ENCODE measurements at regions not wholly inside any gene's neighbourhood (a gene's known extent, or its start where the extent isn't known, plus 50 kb on each side); places are given as distances from the start of the nearest gene placed in this dataset.

DNA sequence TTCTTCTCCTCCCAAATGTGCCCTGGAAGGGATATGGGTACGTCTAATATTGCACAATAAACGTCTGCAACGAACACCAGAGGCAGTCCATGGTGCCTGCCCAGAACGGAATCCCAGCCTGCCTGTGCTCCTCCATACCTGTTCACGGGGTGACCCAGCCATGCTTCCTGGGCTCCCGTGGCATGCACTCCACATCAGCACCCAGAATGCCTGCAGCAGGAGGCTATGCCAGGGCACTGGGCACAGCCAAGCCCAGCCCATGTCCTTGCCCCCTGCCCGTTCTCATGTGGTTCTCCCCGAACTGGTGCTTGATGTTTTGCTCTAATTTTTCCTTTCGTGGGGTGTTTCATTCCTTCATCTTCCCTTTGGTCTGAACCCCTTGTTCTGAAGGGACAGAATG lies 404.3 kb downstream of the BCL11B start:
- intact Hi-C loops (cut with DNase I) = no loop called here
- no peak for DNase-seq (ENCODE audit: low spot score)
- no peak for ATAC-seq

DNA sequence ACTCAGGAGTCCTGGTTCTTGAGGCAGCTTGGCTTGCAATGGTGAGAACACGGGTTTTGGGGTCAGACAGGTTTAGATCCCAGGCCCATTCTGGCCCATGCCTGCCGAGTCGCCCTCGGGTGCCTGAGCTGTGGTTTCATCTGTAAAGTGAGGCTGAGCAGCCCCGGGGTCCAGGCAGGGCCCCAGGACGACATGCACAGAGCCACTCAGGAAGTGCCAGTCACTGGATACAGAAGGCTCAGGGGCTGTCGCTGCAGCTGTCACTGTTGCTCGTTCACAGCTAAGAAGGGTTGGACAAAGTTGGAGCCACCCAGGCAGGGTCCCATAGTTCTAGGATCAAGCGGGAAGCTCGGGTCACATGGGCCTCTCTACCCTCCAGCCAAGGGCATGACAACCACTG lies 403.1 kb downstream of the BCL11B start:
- no peak for ATAC-seq
- intact Hi-C loops (cut with DNase I) = no loop called here
- no peak for DNase-seq (ENCODE audit: low spot score)

DNA sequence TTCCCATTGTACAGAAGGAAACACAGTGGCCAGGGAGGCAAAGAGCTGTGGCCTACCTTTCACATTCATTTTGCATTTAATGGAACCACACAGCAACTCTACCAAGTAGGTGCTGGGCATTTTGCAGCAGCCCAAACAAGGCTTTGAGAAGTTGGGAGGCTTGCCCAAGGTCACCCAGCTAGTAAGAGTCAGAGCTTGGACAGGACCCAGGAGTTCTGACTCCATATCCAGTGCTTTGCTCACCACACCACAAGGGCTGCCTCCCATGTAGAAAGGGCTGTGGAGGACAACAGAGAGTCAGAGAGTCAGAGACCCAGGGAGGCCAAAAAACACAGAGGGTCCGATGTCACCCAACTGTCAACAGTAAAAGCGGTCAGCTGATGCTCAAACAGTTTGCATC lies 400.2 kb downstream of the BCL11B start:
- ATAC-seq (no peak), DNase-seq (ENCODE audit: low spot score) (no peak)
- intact Hi-C loops (cut with DNase I) = no loop called here

DNA sequence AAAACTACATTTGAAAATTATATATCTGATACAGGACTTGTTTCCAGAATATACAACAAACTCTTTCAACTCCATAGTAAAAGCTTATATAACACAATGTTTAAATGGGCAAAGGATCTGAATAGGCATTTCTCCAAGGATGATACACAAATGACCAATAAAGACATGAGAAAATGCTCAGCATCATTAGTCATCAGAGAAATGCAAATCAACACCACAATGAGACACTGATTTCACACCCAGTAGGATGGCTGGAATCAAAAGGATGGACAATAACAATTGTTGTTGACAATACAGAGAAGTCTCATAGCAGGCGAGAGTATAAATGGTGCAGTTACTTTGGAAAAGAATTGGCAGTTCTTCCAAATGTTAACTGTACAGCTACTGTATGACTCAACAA lies 394.9 kb downstream of the BCL11B start:
- ATAC-seq (no peak), DNase-seq (ENCODE audit: low spot score) (no peak)
- intact Hi-C loops (cut with DNase I) = no loop called here

DNA sequence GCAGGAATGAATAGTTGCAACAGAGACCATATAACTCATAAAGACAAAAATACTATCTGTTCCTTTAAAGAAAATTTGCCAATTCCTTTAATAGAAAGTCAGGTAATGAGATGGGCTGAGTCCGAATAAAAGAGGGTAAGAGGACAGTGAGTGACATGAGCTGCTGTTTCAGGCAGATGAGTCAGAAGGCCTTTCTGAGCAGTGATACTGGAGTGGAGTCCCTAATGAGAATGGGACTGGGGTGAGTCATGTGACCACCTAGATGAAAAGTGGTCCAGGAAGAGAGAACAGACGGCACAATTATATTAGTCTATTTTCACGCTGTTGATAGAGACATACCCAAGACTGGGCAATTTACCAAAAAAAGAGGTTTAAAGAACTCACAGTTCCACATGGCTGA lies 393.7 kb downstream of the BCL11B start:
- ATAC-seq (no peak), DNase-seq (ENCODE audit: low spot score) (no peak)
- intact Hi-C loops (cut with DNase I) = no loop called here

DNA sequence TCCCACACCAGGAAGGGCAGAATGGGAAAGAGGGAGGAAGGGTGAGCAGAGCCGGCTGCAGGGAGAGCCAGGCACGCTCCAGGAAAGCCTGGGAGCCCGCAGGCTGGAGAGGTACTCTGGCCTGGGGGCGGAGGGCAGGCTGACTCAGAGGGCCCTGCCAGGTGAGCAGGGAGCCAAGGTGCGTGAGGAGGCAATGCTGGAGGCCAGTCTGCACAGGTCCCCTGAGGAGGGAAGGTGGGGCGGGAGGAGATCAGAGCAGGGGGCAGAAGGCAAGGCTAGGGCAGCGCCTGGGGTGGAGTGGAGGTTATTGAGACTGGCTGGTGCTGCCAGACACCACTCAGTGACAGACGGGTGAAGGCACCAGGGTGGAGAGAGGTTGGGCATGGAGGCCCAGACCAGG lies 385.0 kb downstream of the BCL11B start:
- DNase-seq (ENCODE audit: low spot score) (no peak), ATAC-seq (no peak)
- intact Hi-C loops (cut with DNase I) = no loop called here

DNA sequence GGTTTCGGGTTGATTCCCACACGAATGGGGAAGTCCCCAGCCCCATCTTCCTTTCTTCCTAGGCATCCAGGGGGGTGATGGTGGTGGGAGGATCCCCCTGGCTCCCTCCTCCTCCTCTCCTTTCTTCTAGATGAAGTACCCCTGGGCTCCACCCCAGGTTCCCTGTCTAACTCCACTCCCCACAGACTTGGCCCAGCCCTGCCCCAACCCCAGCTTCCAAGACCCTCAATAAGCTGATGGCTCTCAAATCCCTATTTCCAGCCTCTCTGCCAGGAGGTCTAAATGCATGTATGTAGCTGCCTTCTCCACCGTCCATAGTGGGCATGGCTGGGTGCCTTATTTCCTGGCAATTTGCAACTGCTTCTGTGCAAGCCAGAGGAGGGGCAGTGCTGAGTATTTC lies 383.7 kb downstream of the BCL11B start:
- DNase-seq (ENCODE audit: low spot score) (no peak), ATAC-seq (no peak)
- intact Hi-C loops (cut with DNase I) = no loop called here

DNA sequence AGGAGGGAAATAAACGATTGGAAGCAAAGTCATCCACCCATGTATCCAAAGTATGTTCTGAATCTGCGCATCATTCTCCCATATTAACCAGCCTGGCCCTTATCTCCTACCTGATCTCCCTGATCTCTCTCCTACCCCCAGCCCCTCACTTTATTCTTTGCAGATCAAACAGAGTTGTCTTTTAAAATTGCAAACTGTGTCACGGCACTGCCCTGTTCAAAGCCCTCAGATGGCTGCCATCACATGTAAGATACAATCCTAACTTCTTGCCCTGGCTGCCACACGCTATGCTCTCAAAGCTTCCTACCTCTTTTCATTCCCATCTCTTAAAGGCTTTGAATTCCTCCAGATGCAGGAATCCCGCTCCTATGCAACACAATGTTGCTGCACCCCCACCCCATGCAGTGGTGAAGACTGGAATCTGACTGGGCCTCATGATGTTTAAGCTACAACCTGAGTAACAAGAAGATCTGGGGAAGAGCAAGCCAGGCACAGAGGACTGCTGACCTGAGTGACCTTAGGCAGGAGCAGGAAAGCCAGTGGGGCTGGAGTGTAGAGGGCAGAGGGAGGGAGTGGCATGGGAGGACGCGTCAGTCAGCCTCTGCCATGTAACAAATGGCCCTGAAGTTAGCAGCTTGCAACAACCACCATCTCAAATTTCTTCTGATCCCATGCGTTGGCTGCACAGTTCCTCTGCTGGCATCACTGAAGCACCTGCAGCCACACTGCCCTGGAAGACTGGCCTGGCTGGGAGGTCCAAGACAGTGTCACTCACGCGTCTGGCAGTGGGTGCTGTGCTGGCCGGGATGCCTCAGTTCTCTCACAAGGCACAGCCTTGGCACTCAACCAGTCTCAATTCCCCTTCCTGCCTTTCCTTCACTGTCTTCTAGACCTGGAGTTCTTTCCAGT lies 382.8 kb downstream of the BCL11B start:
- no peak for ATAC-seq
- DNase-seq (ENCODE audit: low spot score) = no peak
- intact Hi-C loops (cut with DNase I) = no loop called here

DNA sequence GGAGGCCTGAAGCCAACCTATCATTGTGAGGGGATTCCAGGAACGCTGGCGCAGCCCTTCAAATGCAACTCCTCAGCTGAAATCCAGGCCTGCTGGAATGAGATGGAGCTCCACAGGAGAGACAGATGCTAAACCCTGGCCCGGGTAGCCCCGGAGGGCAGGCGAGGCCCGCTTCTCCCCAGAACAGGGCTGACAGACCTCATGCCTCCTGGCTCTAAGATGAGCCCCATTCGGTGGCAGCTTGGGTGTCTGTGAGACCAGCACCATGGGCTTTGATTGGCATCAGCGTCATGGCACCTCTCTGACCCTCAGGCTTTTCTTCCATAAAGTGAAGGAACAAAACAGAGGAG lies 382.2 kb downstream of the BCL11B start:
- no peak for DNase-seq (ENCODE audit: low spot score)
- ATAC-seq = no peak
- intact Hi-C loops (cut with DNase I) = no loop called here

DNA sequence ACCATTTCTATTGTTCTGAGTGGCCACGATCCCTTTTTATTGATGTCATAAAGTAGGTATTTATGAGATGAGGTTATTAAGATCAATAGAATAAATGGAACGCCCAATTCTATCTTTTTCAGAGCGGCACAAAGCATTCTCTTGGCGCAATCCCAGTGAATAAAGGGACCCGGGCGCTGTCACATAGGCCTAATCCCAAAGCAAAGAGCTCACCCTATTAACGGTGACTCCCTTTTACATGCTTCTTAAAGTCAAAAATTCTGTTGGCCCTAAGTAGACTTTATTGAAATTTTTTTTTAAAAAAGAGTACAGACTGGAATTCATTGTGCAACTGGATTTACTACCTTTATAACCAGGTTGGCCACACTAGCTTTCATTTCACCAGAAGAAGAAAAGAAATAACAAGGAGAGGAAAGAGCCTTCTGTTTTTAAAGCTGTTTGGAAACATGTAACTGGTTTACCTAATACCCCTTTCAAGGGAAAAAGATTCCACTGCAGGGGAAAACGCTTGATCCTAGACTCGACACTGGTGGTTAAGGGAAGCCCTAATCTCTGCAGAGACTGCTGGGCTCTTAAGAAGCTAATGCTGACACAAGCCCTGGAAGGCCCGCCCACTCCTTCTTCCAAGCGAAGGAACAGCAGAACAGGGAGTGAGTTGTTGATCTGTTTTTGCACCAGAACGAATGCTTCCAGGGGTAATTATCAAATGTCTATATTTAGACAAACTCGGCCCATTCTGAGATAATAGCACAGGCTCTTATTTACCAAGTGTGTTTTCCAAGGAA lies 381.2 kb downstream of the BCL11B start:
- no peak for DNase-seq (ENCODE audit: low spot score)
- peak; percentile 64 for ATAC-seq
- intact Hi-C loops (cut with DNase I) = no loop called here

DNA sequence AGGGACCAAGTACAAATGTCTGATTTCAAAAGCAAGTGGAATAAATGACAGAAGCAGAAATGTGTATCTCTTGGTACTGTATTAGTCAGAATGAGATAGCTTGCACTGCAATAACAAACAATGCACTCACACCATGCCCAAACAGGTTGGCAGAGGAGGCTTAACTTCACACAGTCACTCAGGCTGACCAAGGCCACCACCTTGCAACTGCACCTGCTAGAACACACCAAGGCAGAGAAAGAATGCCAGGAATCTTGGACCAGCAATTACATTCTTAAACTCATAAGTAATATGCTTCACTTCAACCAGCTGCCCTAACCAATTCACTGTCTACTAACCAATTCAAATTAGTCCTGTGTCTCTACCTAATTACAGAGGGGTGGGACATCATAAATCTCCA lies 378.3 kb downstream of the BCL11B start:
- intact Hi-C loops (cut with DNase I) = no loop called here
- no peak for DNase-seq (ENCODE audit: low spot score)
- ATAC-seq = no peak

DNA sequence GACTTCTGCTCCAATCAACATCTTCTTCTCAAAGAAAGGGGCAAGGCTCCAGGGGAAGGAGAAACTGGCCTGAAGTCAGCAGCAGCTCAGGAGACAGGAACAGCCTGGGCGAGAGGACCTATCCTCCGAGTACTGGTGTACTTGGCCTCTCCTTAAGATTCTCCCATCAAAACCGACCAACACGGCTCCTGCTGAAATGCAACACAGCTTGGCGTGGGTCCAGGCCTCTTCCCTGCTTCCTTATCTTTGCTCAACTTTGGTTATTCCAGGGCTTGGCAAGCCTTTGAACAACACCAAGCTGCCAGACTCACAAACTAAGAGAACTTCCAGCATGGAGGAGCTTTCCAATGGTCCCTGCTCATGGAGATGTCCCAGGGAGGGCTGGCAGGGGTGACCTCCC lies 377.4 kb downstream of the BCL11B start:
- ATAC-seq (no peak), DNase-seq (ENCODE audit: low spot score) (no peak)
- intact Hi-C loops (cut with DNase I) = no loop called here

DNA sequence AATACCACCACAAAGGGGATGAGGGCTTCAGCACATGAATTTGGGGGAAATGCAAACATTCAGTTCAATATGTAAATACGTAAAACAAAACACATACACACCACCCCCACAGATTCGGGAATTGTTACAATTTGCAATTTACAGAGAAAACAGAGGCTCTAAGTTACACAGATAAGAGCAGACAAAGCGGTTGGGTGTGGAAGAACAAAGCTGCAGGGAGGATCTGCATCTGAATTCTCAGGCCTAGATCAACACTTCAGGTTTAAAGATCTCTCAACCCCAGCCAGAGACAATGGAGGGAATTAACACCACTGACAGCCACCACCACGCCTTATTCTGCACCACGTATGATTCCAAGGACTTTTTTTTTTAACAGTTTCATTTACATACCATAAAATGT lies 375.5 kb downstream of the BCL11B start:
- DNase-seq (ENCODE audit: low spot score) (no peak), ATAC-seq (no peak)
- intact Hi-C loops (cut with DNase I) = no loop called here

DNA sequence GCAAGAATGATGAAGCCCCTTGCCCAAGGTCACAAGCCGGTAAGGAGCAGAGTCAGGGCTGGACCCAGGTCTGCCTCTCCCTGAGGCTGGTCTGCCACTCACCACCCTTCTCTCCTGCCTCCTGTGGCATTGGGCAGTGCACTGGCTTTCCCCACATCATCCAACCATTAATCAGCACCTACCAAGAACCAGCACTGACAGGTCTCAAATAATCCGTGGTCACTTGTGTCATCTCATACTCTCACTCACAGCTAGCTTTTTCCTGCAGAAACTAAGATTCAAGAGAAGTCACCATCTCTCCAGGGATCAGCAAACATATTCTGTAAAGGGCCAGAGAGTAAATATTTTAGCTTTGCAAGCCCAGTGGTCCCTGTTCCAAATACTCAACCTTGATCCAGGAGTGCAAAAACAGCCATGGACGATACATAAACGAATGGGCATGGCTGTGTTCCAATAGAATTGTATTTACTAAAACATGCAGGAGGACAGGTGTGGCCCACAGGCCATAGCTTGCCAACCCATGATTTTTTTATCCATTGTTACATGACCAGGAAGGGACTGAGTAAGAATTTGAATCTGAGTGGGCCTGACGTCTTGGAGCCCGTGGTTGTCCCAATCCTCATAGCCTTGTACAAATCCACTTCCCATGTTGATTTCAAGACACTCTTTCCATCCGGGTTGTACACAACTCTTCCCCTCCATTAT lies 374.2 kb downstream of the BCL11B start:
- intact Hi-C loops (cut with DNase I) = no loop called here
- DNase-seq (ENCODE audit: low spot score) (no peak), ATAC-seq (no peak)

DNA sequence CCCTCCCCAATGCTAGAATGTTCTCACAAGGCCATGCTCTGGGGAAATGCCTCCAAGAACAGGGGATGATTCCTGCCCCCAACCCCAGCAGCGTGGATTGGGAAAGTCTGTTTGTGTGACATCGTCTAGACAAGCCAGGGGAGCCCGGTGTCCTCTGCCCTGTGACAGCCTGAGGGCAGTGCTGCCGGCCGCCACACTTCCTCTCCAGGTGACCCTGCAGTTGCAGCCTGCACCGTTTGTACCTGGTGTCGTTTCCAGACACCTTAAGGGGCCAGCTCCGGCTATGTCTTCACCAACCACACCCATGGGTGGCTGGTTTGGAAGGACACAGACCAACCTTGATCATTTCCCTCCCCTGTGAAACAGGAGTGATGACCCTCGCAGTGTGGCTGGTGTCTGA lies 372.6 kb downstream of the BCL11B start:
- DNase-seq (ENCODE audit: low spot score) = no peak
- no peak for ATAC-seq

DNA sequence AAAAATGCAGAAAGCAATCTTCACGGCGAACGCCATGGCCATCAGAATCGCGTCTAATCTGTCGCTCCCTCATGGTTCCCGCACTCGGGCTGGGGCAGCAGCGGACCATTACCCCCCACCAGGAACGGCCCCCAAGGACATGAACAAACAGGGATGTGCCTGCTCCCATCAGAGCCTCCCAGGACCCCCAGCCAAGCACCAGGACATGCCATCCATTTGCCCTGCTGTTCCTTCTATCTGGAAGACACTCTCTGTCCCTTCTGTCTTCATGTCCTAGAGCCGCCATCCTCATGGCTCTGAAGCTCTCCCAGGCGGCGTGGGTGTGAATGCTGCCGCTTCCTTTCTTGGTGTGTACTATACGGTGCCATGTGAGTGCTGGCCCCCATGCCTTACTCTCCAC lies 371.8 kb downstream of the BCL11B start:
- intact Hi-C loops (cut with DNase I) = no loop called here
- ATAC-seq (no peak), DNase-seq (ENCODE audit: low spot score) (no peak)

More for the DNA sequence above, 372.6 kb downstream of the BCL11B start:
- intact Hi-C loops (cut with DNase I) = no loop called here

DNA sequence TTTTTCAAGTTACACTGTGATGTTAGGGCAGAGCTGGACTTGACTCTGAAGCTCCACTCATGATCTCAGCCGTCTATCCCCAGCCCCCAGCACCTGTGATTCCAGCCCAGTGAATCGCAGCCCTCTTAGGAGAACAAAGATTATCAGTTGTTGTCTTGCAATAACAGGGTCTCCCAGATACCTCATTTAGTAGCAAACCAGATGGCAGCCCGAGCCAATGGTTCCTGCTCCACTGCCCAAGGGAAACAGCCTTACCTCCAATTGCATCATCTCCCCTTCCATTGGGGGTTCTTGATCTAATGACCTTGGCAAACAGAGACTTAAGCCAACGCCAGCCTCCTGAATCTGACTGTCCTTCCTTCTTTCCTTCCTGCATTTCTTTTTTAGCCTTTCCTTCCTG lies 371.2 kb downstream of the BCL11B start:
- DNase-seq (ENCODE audit: low spot score) (no peak), ATAC-seq (no peak)
- intact Hi-C loops (cut with DNase I) = no loop called here

DNA sequence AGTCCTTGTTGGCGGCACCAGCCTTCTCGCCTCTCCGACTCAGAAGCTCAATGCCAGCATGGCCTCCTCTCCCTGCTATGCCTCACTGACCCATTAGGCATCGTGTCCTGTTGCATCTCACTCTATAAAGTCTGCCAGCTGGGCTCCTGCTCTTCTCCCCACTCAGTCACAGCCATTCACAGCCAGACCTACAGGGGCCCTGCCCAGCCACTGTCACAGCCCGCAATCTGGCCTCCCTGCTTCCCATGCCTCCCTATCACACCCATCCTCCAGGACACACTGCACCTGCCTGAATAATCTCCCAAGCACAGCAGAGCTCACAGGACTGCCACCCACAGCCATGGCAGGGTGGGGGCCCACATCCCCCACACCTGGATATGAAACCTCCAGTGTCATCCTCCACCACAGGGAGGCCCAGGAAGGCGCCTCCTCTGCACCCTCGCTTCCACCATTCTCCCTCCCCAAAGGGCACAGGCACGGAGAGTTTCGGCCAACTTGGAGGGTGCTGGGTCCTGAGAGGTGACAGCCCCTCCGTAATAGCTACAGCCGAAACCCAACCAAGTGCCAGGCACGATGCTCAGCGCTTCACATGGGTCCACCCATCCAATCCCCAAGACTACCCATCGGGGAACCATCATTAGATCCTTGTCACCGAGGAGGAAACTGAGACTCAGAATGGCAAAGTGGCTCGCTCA lies 370.3 kb downstream of the BCL11B start:
- intact Hi-C loops (cut with DNase I) = no loop called here
- DNase-seq (ENCODE audit: low spot score) = no peak
- no peak for ATAC-seq

DNA sequence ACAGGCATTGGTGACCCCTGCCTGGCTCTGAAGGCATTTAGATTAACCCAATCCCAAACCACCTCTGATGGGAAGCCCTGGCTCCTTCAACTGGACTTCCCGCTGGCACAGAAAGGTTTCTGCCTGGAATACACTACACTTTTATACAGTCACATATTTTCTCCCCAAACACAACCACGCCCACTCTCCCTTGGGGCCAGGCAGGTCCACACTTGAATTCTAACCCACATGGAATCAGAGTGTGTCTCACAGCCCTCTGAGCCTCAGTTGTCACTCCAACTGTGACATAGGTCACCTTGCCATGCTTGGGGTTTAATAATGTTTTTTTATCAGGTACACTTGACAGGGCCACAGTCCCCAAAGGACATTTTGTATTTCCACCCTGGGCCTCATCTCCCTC lies 368.6 kb downstream of the BCL11B start:
- intact Hi-C loops (cut with DNase I) = no loop called here

More for the DNA sequence above, 368.6 kb downstream of the BCL11B start:
- no peak for DNase-seq (ENCODE audit: low spot score)
- no peak for ATAC-seq
